ENCODE measurements at regions not wholly inside any gene's neighbourhood (a gene's known extent, or its start where the extent isn't known, plus 50 kb on each side); places are given as distances from the start of the nearest gene placed in this dataset.
"Not testable (repeated sequence)": the region's sequence is repeated elsewhere in the genome, so short reads cannot be mapped to it uniquely, and the experiment has no call there.

GRCh38 chr14:105622329-105622955 is 96.1 kb downstream of the TMEM121 start:
- DNase-seq: no peak

- not testable (repeated sequence) for DNase-seq
These were observed 96.8 kb downstream of the TMEM121 start for GRCh38 chr14:105623178-105623577.

- not testable (repeated sequence) for DNase-seq
These were observed 98.0 kb downstream of the TMEM121 start for GRCh38 chr14:105624346-105624745.

DNA sequence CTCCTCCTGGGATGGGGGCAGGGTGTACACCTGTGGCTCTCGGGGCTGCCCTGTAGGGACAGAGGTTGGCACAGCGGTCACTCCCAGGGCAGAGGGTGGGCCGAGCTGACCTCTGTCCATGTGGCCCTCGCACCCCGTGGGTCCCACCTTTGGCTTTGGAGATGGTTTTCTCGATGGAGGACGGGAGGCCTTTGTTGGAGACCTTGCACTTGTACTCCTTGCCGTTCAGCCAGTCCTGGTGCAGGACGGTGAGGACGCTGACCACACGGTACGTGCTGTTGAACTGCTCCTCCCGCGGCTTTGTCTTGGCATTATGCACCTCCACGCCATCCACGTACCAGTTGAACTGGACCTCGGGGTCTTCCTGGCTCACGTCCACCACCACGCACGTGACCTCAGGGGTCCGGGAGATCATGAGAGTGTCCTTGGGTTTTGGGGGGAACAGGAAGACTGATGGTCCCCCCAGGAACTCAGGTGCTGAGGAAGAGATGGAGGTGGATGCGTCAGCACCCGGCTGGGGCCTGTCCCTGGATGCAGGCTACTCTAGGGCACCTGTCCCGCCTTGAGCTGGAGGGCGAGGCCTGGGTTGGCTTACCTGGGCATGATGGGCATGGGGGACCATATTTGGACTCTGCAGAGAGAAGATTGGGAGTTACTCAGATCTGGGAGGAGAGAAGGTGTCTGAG is 98.5 kb downstream of the TMEM121 start:
- DNase-seq: not testable (repeated sequence)

GRCh38 chr14:105625448-105625847 is 99.1 kb downstream of the TMEM121 start:
- DNase-seq: not testable (repeated sequence)

DNA sequence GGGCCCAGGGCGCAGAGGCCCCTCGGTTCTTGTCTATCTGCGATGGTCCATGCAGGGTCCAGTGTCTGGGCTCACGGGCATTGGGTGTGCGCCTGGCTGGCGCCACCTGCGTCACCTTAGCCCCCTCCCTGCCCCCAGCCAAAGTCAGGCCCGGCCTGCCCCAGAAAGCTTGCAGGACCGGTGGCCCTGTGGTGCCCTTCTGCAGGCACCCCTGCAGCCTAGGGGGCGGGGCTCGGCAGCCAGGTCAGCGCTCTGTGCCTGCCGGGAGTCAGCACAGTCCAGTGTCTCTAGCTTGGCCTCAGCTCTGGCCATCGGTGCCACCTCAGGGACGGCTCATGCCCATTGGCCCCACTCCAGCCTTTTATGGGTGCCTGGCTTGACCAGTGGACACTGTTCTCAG is 99.7 kb downstream of the TMEM121 start:
- DNase-seq: not testable (repeated sequence)

DNA sequence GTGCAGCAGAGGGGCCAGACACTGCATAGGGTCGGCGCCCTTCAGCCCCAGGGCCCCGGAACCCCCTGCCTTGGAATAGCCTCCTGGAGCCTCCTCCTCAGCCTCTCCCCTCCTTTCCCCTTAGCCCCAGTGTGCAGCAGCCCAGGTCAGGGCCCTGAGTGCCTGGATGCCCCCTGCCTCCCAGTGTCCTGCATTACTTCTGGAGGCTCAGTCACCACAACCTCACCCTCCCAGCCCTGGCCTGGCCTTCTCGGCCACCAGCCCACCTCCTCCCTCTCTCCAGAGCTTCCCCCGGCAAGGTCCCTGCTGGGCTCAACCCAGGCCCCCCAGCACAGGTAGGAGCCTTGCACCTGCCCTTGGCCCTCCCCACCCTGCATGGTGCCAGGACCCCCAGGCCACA is 100.3 kb downstream of the TMEM121 start:
- DNase-seq: not testable (repeated sequence)

DNA sequence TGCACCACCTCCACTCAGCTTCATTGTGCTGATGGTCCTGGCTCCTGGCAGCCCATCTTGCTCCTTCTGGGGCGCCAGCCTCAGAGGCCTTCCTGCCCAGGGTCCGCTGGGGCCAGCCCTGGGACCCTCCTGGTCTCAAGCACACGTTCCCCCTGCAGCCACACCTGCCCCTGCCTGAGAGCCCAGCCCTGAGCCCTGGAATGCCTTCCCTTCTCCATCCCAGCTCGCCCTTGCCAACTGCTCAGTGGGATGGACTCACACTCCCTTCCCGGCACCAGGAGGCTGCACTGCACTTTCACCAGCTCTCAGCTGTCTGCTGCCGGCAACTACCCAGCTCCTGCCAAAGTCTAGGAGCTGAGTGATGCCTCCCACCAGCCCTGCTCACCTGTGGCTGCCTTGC is 100.9 kb downstream of the TMEM121 start:
- not testable (repeated sequence) for DNase-seq

- no peak for DNase-seq
These were observed 101.3 kb downstream of the TMEM121 start for GRCh38 chr14:105627701-105628100.

DNA sequence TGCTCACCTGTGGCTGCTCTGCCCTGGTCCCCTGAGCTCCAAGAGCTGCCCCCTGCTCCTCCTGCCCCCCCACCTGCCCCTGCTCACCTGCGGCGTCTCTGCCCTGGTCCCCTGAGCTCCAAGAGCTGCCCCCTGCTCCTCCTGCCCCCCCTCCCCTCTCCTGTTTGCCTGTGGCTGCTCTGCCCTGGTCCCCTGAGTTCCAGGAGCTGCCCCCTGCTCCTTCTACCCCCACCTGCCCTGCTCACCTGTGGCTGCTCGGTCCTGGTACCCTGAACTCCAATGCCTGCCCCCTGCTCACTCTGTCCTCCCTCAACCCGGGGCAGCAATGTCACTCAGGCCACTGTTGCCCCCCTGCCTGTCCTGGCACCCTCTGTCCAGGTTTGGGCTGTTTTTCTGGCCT is 101.7 kb downstream of the TMEM121 start:
- not testable (repeated sequence) for DNase-seq

- DNase-seq: not testable (repeated sequence)
These were observed 102.2 kb downstream of the TMEM121 start for GRCh38 chr14:105628531-105629067.

- not testable (repeated sequence) for DNase-seq
These were observed 102.9 kb downstream of the TMEM121 start for GRCh38 chr14:105629091-105629885.

DNA sequence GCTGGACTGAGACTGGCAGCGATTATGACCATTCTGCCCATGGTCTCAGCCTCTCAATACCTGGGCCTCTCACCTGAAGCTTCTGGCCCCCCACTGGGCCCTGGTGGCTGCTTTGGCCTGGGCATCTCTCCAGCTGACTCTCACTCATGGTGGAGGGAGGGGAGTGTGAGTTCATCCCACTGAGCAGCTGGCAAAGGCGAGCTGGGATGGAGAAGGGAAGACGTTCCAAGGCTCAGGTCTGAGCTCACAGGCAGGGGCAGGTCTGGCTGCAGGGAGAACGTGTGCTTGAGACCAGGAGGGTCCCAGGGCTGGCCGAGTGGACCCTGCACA is 103.5 kb downstream of the TMEM121 start:
- no peak for DNase-seq

GRCh38 chr14:105630293-105630934 is 104.0 kb downstream of the TMEM121 start:
- not testable (repeated sequence) for DNase-seq

GRCh38 chr14:105630935-105631779 is 104.8 kb downstream of the TMEM121 start:
- not testable (repeated sequence) for DNase-seq

DNA sequence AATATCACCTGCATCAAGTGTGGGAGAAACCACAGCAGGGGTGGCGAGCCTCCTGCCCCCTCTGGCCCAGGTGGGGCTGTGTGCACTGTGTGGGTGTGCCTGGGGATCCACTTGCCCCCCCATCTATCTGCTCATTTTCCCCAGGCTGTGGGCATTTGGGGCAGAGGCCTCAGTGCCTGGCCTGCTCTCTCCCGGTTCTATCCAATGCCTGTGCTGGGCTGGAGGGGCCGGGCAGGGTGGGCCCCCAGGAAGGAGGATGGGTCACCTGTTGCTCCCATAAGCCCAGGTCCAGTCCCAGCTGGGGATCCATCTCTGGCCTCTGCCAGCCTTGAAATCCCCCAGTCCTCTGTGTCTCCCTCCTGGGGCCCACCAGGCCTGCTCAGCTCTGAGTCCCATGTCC is 105.6 kb downstream of the TMEM121 start:
- DNase-seq: no peak

- not testable (repeated sequence) for DNase-seq
These were observed 107.2 kb downstream of the TMEM121 start for GRCh38 chr14:105633596-105633995.

GRCh38 chr14:105635560-105635959 is 109.2 kb downstream of the TMEM121 start:
- no peak for DNase-seq

DNA sequence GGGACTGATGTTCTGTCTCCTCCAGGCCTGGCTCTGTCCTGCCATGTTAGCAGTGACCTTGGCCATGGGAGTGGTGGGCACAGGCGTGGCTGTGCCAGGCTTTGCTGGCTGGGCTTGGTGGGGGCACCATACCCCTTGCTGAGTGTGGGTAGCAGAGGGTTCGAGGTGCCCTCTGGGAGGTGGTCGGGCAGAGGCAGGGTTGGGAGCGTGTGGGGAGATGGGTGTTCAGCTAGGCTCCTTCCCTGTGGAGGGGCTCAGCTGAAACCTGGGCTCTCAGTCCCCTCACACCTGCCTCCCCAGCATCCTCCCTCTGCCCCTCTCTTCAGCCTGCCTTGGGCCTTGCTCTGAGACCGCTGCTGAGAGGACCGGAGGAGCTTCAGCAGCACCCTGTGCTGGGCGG is 109.6 kb downstream of the TMEM121 start:
- not testable (repeated sequence) for DNase-seq

DNA sequence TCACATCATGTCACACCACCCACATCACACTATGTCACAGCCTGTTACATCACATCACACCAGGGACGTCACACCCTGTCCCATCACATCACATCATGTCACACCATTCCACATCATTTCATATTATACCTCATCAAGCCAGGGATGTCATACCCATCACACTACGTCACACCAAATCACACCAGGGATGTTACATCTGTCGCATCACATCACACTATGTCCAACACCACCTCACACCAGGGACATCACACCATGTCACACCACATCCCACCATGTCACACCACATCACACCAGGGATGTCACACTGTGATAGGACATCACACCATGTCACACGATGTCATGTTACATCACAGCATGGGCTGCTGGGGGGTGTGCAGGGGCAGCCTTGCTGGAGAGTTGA is 110.6 kb downstream of the TMEM121 start:
- no peak for DNase-seq

DNA sequence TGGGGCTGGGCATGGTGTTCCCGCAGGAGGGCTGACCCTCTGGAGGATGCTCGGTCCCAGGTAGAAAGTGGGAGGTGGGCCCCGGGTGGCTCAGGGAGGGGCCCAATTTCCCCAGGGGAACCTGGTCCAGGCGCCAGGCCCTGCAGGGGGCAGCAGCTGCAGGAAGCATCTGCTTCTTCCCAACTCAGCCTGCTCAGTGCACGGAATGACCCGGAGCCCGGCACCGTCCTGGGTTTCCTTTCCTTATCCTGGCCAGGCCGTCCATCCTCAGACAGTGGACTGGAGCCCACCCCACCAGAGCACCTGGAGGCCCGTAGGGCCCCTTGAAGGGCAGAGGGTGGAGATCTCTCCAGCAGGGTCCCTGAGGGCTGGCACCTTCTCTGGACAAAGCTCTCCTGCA is 111.0 kb downstream of the TMEM121 start:
- not testable (repeated sequence) for DNase-seq

Data from CD4-positive, alpha-beta T cell treated with Interleukin-1 beta for 1 hour (primary cell).